ENCODE measurements at regions not wholly inside any gene's neighbourhood (a gene's known extent, or its start where the extent isn't known, plus 50 kb on each side); places are given as distances from the start of the nearest gene placed in this dataset.

DNA sequence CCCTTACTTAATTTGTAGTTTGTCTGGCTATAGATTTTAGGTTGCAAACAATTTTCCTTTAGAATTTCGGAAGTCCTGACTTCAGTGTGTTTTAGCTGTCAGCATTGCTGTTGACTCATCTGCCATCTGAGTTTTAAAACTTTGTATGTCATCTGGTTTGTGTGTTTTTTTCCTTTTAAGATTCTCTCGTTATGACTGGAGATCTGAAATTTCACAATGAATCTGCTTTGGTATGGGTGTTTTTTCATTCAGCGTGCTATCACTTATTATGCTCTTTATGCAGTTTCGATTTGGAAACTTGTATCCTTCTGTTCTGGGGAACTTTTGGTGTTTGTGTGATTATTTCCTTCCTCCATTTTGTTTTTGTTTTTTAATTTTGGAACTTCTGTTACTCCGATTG lies 53.7 kb upstream of the ZNF280D start:
- peaks cover 4% of the 10 kb centered on the region for H3K9me3 ChIP-seq (ENCODE audit: low read depth, low read length, poor library complexity, severe bottlenecking)
- H3K27ac ChIP-seq (ENCODE audit: low read depth, low read length, poor library complexity, severe bottlenecking): no peak overlapping the region
- ChIA-PET CTCF (no interaction called here), POLR2A (ENCODE audit: low non-redundant PET) (no interaction called here)
- no peaks in the 10 kb centered on the region for H3K4me1 ChIP-seq (ENCODE audit: insufficient read depth, low read length, poor library complexity, severe bottlenecking)
- no peaks in the 10 kb centered on the region for H3K27me3 ChIP-seq (replicated peaks; ENCODE audit: insufficient read depth, low read depth, low read length, poor library complexity)
- no TSS peak for BruUV-seq (replicated peaks)
- DNase-seq (ENCODE audit: low spot score): no peak
- TF ChIP-seq, protein P1, sequence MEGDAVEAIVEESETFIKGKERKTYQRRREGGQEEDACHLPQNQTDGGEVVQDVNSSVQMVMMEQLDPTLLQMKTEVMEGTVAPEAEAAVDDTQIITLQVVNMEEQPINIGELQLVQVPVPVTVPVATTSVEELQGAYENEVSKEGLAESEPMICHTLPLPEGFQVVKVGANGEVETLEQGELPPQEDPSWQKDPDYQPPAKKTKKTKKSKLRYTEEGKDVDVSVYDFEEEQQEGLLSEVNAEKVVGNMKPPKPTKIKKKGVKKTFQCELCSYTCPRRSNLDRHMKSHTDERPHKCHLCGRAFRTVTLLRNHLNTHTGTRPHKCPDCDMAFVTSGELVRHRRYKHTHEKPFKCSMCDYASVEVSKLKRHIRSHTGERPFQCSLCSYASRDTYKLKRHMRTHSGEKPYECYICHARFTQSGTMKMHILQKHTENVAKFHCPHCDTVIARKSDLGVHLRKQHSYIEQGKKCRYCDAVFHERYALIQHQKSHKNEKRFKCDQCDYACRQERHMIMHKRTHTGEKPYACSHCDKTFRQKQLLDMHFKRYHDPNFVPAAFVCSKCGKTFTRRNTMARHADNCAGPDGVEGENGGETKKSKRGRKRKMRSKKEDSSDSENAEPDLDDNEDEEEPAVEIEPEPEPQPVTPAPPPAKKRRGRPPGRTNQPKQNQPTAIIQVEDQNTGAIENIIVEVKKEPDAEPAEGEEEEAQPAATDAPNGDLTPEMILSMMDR (conservative IDR thresholded peaks at IDR 0.05; ENCODE audit: low read depth, low read length): no peak
- TF ChIP-seq EZH2 (IDR thresholded peaks at IDR 0.05; ENCODE audit: borderline replicate concordance, low read depth, low read length, poor library complexity, severe bottlenecking): no peak
- intact Hi-C loops (cut with micrococcal nuclease; ENCODE audit: unreplicated experiment): no loop called here
- no peaks in the 10 kb centered on the region for H3K36me3 ChIP-seq (ENCODE audit: insufficient read depth, low read length, poor library complexity, severe bottlenecking)
- no peak overlapping the region for H3K4me3 ChIP-seq (ENCODE audit: low read depth, low read length, poor library complexity, severe bottlenecking)

DNA sequence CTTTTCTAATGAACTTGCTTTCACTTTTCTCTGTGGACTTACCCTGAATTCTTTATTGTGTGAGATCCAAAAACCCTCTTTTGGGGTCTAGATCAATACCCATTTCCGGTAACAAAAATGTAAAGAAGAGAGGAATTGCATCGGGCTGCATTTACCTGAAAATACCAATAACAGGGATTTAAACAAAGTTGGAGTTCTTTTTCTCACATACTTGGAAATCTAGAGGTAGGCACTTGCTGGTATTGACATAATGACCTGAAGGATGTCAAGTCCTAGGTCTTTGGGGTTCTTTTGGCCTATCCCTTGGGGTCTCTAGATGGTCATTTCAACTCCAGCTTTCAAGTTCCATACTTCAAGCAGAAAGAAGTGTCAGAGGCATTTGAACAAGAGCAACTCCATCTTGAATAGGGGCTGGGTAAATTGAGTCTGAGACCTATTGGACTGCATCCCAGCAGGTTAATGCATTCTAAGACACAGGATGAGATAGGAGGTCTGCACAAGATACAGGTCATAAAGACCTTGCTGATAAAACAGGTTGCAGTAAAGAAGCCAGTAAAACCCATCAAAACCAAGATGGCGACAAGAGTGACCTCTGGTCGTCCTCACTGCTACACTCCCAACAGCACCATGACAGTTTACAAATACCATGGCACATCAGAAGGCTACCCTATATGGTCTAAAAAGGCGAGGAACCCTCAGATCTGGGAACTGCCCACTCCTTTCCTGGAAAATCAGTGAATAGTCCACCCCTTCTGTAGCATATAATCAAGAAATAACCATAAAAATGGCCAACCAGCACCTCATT lies 50.8 kb upstream of the ZNF280D start:
- no peak for DNase-seq (ENCODE audit: low spot score)
- Histone ChIP-seq H3K36me3 (ENCODE audit: insufficient read depth, low read length, poor library complexity, severe bottlenecking) (no peaks in the 10 kb centered on the region), H3K4me3 (ENCODE audit: low read depth, low read length, poor library complexity, severe bottlenecking) (no peak overlapping the region), H3K27me3 (replicated peaks; ENCODE audit: insufficient read depth, low read depth, low read length, poor library complexity) (no peaks in the 10 kb centered on the region), H3K27ac (ENCODE audit: low read depth, low read length, poor library complexity, severe bottlenecking) (no peak overlapping the region), H3K9me3 (ENCODE audit: low read depth, low read length, poor library complexity, severe bottlenecking) (no peaks in the 10 kb centered on the region), H3K4me1 (ENCODE audit: insufficient read depth, low read length, poor library complexity, severe bottlenecking) (no peaks in the 10 kb centered on the region)
- ChIA-PET CTCF (no interaction called here), POLR2A (ENCODE audit: low non-redundant PET) (interaction anchor here (0.6 kb wide), 1 partner anchor 415 kb away, joined by 3 read pairs; no protein-coding TSS in a partner anchor)
- intact Hi-C loops (cut with micrococcal nuclease; ENCODE audit: unreplicated experiment): no loop called here
- no TSS peak for BruUV-seq (replicated peaks)
- TF ChIP-seq, protein P1 (conservative IDR thresholded peaks at IDR 0.05; ENCODE audit: low read depth, low read length): no peak

DNA sequence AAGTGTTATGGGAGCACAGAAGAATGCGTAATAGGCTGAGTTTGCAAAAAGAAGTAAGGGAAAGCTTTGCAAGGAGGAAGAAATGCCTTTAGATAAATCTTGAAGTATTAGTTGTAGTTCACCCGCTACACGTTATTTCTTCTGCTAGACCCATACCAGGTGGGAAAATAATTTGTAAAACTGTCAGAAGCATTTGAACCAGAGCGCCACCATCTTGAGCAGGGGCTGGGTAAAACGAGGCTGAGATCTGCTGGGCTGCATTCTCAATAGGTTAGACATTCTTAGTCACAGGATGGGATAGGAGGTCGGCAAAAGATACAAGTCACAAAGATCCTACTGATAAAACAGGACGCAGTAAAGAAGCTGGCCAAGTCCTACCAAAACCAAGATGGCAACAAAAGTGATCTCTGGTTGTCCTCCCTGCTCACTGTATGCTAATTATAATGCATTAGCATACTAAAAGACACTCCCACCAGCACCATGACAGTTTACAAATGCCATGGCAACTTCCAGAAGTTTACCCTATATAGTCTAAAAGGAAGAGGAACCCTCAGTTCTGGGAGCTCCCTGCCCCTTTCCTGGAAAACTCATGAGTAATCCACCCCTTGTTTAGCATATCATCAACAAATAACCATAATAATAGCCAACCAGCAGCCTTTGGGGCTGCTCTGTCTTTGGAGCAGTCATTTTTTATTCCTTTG lies 50.0 kb upstream of the ZNF280D start:
- ChIA-PET CTCF (no interaction called here), POLR2A (ENCODE audit: low non-redundant PET) (no interaction called here)
- no peaks in the 10 kb centered on the region for H3K9me3 ChIP-seq (ENCODE audit: low read depth, low read length, poor library complexity, severe bottlenecking)
- no peaks in the 10 kb centered on the region for H3K4me1 ChIP-seq (ENCODE audit: insufficient read depth, low read length, poor library complexity, severe bottlenecking)
- no peaks in the 10 kb centered on the region for H3K27me3 ChIP-seq (replicated peaks; ENCODE audit: insufficient read depth, low read depth, low read length, poor library complexity)
- no peak overlapping the region for H3K27ac ChIP-seq (ENCODE audit: low read depth, low read length, poor library complexity, severe bottlenecking)
- DNase-seq (ENCODE audit: low spot score): no peak
- H3K4me3 ChIP-seq (ENCODE audit: low read depth, low read length, poor library complexity, severe bottlenecking): no peak overlapping the region
- BruUV-seq (replicated peaks): no TSS peak
- intact Hi-C loops (cut with micrococcal nuclease; ENCODE audit: unreplicated experiment): no loop called here
- no peak for TF ChIP-seq EZH2 (IDR thresholded peaks at IDR 0.05; ENCODE audit: borderline replicate concordance, low read depth, low read length, poor library complexity, severe bottlenecking)
- TF ChIP-seq, protein P1 (conservative IDR thresholded peaks at IDR 0.05; ENCODE audit: low read depth, low read length): no peak
- H3K36me3 ChIP-seq (ENCODE audit: insufficient read depth, low read length, poor library complexity, severe bottlenecking): no peaks in the 10 kb centered on the region
